ENCODE measurements at regions not wholly inside any gene's neighbourhood (a gene's known extent, or its start where the extent isn't known, plus 50 kb on each side); places are given as distances from the start of the nearest gene placed in this dataset.

- no peak for DNase-seq
- no peak for TF ChIP-seq CTCF (IDR thresholded peaks at IDR 0.05)
- Mint-ChIP-seq H3K27ac (no peak overlapping the region), H3K27me3 (peaks cover 16% of the 10 kb centered on the region), H3K4me3 (no peak overlapping the region), H3K9me3 (peaks cover 2% of the 10 kb centered on the region), H3K36me3 (ENCODE audit: low read depth) (no peaks in the 10 kb centered on the region), H3K4me1 (peaks cover 6% of the 10 kb centered on the region)
- intact Hi-C loops (cut with micrococcal nuclease), result no loop called here
- ATAC-seq (ENCODE audit: low read depth), result no peak
- CTCF ChIA-PET, result no interaction called here
- POLR2A ChIA-PET, result no interaction called here
Measured at GRCh38 chr2:105627534-105627933, 117.2 kb upstream of the NCK2 start.

GRCh38 chr2:105626966-105627340 is 117.8 kb upstream of the NCK2 start:
- POLR2A ChIA-PET, result no interaction called here
- Mint-ChIP-seq H3K4me3 (no peak overlapping the region), H3K36me3 (ENCODE audit: low read depth) (no peaks in the 10 kb centered on the region), H3K27me3 (peaks cover 20% of the 10 kb centered on the region), H3K9me3 (peaks cover 2% of the 10 kb centered on the region), H3K4me1 (peaks cover 6% of the 10 kb centered on the region), H3K27ac (no peak overlapping the region)
- TF ChIP-seq CTCF (IDR thresholded peaks at IDR 0.05), result no peak
- DNase-seq (no peak), ATAC-seq (ENCODE audit: low read depth) (no peak)
- intact Hi-C loops (cut with micrococcal nuclease), result no loop called here
- CTCF ChIA-PET, result no interaction called here

- H3K4me1 Mint-ChIP-seq, result peaks cover 6% of the 10 kb centered on the region
- H3K4me3 Mint-ChIP-seq, result no peak overlapping the region
- H3K27me3 Mint-ChIP-seq, result peaks cover 25% of the 10 kb centered on the region
- TF ChIP-seq CTCF (IDR thresholded peaks at IDR 0.05), result no peak
- H3K9me3 Mint-ChIP-seq, result peaks cover 2% of the 10 kb centered on the region
- ATAC-seq (ENCODE audit: low read depth) (no peak), DNase-seq (no peak)
- intact Hi-C loops (cut with micrococcal nuclease), result no loop called here
- ChIA-PET CTCF (no interaction called here), POLR2A (no interaction called here)
- H3K27ac Mint-ChIP-seq, result no peak overlapping the region
- H3K36me3 Mint-ChIP-seq (ENCODE audit: low read depth), result no peaks in the 10 kb centered on the region
Measured at GRCh38 chr2:105626212-105626965, 118.3 kb upstream of the NCK2 start.

GRCh38 chr2:105625632-105626031 is 119.1 kb upstream of the NCK2 start:
- ATAC-seq (ENCODE audit: low read depth), result no peak
- CTCF ChIA-PET, result no interaction called here
- Mint-ChIP-seq H3K4me1 (peaks cover 6% of the 10 kb centered on the region), H3K36me3 (ENCODE audit: low read depth) (no peaks in the 10 kb centered on the region), H3K27ac (no peak overlapping the region), H3K9me3 (peaks cover 2% of the 10 kb centered on the region), H3K27me3 (peaks cover 30% of the 10 kb centered on the region), H3K4me3 (no peak overlapping the region)
- intact Hi-C loops (cut with micrococcal nuclease), result no loop called here
- POLR2A ChIA-PET, result no interaction called here
- TF ChIP-seq CTCF (IDR thresholded peaks at IDR 0.05), result no peak
- no peak for DNase-seq

- CTCF ChIA-PET, result no interaction called here
- Mint-ChIP-seq H3K9me3 (no peaks in the 10 kb centered on the region), H3K4me3 (no peak overlapping the region), H3K4me1 (peaks cover 6% of the 10 kb centered on the region), H3K27me3 (peaks cover 29% of the 10 kb centered on the region), H3K27ac (no peak overlapping the region), H3K36me3 (ENCODE audit: low read depth) (no peaks in the 10 kb centered on the region)
- TF ChIP-seq CTCF (IDR thresholded peaks at IDR 0.05), result no peak
- POLR2A ChIA-PET, result no interaction called here
- no peak for DNase-seq
- no peak for ATAC-seq (ENCODE audit: low read depth)
- intact Hi-C loops (cut with micrococcal nuclease), result no loop called here
Measured at GRCh38 chr2:105621038-105621437, 123.7 kb upstream of the NCK2 start.

All from activated B cell treated with CpG ODN at 0.5 μM for 24 hours (primary cell).